HG03095 (cell line): ENCODE measurements at regions not wholly inside any gene's neighbourhood (a gene's known extent, or its start where the extent isn't known, plus 50 kb on each side); places are given as distances from the start of the nearest gene placed in this dataset.

Source experiments
- ATAC-seq: cut with Tn5 transposase; IDR thresholded peaks from one replicate; pipeline ENCODE4 v1.9.1; 2021; ENCODE audit warnings: moderate library complexity; ENCODE audit not compliant: unreplicated experiment

DNA sequence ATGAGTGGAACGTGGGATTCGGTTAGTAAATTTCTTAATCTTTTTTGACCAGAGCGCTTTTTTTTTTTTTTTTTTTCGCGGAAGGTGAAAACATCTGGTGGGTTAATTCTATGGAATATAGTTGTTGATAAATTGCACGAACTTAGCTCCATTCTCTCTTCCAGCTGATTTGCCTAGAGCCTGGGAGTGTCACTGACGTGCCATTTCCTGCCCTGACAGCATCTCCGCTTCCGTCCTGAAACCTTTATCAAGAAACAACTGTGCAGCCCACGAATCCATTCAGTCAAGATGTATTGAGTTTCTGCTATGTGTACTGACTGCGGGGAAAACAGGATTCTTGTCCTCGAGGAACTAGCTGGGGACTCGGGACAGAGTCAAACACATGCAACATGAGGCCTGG, 59.5 kb upstream of the TGM3 start:
- no peak for ATAC-seq

GRCh38 chr20:2237059-2237458, 58.7 kb upstream of the TGM3 start:
- no peak for ATAC-seq

GRCh38 chr20:2238601-2239000, 57.2 kb upstream of the TGM3 start:
- no peak for ATAC-seq

- no peak for ATAC-seq
Observed at GRCh38 chr20:2240835-2241234, 55.0 kb upstream of the TGM3 start.

DNA sequence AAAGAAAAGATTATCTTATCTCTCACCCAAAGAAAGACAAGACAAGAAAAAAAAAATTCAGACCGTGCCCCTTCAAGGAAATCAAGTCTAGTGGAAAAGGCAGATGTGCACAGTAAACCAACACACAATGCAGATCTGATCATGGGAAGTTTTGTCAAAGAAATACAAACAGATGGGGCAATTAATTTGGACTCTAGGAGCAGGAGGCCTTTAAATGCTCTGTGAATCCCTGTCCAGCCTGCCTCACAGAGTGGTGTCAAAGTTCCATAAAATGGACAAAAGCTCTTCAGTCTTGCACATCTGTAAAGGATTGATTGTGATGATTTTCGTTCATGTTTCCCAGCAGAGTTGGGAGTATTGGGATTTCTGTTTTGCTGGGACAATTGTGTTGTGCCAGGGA, 53.1 kb upstream of the TGM3 start:
- no peak for ATAC-seq

- no peak for ATAC-seq
Observed at GRCh38 chr20:2244523-2244922, 51.3 kb upstream of the TGM3 start.

DNA sequence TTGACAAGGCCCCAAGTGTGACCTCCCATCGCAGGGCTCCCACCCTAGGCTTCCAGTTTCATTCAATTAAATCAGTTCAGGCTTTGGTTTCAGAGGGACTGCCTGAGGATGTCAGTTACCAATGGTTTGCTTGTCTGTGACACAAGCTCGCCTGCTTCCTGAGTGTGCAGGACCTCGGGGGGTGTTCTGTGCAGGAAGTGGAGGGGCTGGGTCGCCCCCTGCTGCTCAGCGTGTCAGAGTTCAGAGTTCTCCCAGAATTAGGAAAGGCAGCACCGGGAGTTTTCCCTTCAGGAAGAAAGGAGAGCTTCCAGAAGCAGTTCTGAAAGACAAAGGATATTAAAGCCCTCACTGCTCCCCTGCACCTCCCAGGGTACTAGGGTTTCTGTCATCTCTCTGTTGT, 50.8 kb upstream of the TGM3 start:
- no peak for ATAC-seq

- no peak for ATAC-seq
Observed at GRCh38 chr20:2245637-2246036, 50.2 kb upstream of the TGM3 start.
